22Rv1 (cell line): ENCODE measurements at regions not wholly inside any gene's neighbourhood (a gene's known extent, or its start where the extent isn't known, plus 50 kb on each side); places are given as distances from the start of the nearest gene placed in this dataset.

Source experiments
- H3K27ac ChIP-seq: fragments of 450-650 bp; 2 replicates; pipeline ENCODE4 v1.5.1; 2017
- ZFX ChIP-seq: fragments of 450-650 bp; IDR thresholded peaks from 2 replicates; pipeline ENCODE4 v1.6.1; 2017; ENCODE audit warnings: antibody characterized with exemption, borderline replicate concordance
- TF ChIP-seq, protein P1 (sequence below): fragments of 450-650 bp; IDR thresholded peaks from 2 replicates; pipeline ENCODE4 v1.5.1; 2017; ENCODE audit warnings: mild to moderate bottlenecking

DNA sequence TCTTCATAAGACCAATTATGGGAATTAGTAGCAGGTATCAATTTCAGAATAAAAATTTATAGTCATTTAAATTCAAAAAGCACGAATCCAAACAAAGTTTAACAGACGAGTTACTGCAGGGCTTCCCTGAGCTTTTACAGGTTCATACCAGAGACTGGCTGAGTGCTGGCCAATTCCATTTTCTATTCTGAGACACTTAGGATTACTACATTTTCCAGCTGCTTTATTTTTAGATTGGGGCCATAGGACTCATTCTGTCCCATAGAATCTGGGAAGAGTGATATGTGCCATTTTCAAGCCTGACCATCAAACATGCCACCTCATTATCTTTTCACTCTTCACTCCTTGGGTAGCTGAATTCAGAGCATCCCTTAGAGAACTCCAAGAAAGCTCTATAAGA is 410.7 kb downstream of the DNAH5 start:
- no peak for TF ChIP-seq ZFX
- TF ChIP-seq, protein P1, sequence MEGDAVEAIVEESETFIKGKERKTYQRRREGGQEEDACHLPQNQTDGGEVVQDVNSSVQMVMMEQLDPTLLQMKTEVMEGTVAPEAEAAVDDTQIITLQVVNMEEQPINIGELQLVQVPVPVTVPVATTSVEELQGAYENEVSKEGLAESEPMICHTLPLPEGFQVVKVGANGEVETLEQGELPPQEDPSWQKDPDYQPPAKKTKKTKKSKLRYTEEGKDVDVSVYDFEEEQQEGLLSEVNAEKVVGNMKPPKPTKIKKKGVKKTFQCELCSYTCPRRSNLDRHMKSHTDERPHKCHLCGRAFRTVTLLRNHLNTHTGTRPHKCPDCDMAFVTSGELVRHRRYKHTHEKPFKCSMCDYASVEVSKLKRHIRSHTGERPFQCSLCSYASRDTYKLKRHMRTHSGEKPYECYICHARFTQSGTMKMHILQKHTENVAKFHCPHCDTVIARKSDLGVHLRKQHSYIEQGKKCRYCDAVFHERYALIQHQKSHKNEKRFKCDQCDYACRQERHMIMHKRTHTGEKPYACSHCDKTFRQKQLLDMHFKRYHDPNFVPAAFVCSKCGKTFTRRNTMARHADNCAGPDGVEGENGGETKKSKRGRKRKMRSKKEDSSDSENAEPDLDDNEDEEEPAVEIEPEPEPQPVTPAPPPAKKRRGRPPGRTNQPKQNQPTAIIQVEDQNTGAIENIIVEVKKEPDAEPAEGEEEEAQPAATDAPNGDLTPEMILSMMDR, result no peak

DNA sequence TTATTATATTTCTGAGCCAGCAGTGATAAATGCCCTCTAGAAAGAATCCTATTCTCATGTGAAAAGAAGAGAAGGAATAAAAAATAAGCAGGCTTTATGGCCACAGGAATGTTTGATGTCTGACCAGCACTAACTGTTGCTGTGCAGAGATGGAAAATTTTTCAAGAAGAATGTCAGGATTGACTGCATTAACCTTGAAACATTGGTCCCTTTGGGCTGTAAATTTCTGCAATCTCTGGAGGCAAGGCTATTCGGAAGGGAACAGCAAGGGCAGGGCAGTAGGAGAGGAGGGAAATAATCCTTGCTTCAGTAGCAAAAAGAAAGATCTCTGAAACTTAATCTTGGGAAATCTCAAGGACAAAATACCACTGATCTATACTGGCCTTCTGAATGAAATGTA is 415.2 kb downstream of the DNAH5 start:
- H3K27ac ChIP-seq, result no peak overlapping the region
- TF ChIP-seq ZFX, result no peak
- TF ChIP-seq, protein P1, result no peak

More for the DNA sequence above, 410.7 kb downstream of the DNAH5 start:
- no peak overlapping the region for H3K27ac ChIP-seq

DNA sequence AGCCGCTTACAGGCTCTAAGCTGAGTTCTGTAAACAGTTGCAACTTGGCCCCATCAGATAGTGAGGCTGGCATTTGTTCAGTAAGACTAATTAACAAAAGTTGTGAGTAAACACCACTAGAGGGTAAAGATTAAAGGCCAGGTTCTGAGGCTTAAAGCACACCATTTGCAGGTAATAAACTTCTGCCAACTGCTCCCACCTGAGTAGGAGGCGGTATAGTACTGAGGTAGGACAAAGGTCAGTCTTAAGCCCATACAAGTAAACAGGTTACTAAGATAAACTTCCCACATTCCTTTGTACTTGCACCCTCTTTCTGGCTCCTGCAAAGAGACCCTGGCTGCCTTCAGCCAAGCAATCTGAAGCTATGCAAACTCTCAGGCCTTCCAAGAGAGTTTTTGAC is 419.6 kb downstream of the DNAH5 start:
- H3K27ac ChIP-seq, result no peak overlapping the region
- TF ChIP-seq, protein P1, result no peak
- no peak for TF ChIP-seq ZFX

DNA sequence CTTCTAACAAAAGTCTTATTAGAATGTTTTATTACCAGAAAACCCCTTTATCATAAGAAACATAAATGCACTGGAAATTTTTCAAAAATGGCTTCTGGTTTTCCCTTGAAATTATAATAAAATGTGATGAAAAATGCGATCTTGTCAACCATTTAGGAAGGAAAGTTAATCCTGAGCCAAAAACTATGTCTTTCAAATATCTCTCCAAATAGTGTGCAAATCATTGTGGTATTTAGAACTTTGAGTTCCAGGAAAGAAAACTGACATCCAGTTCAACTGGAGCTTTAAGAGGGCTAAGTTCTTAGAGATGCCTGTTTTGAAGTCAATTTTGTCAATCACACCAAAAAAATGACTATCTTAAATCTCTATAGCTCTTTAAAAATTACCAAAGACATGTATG is 425.4 kb downstream of the DNAH5 start:
- no peak overlapping the region for H3K27ac ChIP-seq
- TF ChIP-seq, protein P1, result no peak
- TF ChIP-seq ZFX, result no peak

DNA sequence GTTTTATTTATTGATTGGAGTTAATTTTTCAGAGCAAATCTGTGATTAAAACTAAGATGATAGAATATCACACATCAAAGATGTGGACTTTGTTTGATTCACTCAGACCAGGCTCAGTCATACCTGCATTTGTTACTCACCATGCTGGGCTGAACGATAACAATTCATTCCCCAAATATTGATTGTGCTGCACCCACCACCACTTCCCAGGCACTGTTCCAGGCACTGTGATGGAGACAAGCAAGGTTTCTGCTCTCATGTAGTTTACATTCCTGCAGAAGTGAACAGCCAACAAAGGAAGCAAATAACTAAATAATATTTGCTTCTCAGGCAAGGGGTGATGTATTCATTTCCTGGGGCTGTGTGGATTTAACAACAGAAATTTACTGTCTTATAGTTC is 428.3 kb downstream of the DNAH5 start:
- H3K27ac ChIP-seq, result no peak overlapping the region
- TF ChIP-seq, protein P1, result no peak
- no peak for TF ChIP-seq ZFX

DNA sequence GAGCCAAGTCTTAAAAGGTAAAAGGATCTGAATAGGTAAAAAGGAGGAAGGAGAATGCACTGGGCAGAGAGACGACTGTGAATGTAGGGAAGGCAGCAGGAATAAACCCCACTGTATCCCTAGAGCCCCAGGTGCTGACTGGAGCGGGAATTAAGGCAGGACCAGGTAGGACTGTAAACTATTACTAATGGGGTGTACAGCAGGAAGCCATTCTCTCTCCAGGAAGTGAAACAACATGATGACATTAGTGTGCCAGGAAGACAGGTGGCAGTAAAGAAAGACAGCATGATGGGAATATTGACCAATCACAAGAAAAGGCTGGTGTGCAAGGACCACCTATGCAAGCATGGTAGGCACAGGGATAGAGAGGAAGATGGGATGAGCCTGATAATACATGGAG is 433.0 kb downstream of the DNAH5 start:
- TF ChIP-seq, protein P1, result no peak
- no peak for TF ChIP-seq ZFX
- H3K27ac ChIP-seq, result no peak overlapping the region

GRCh38 chr5:13510616-13511015 is 433.9 kb downstream of the DNAH5 start:
- TF ChIP-seq, protein P1, result no peak
- TF ChIP-seq ZFX, result no peak
- no peak overlapping the region for H3K27ac ChIP-seq
